ENCODE measurements at regions not wholly inside any gene's neighbourhood (a gene's known extent, or its start where the extent isn't known, plus 50 kb on each side); places are given as distances from the start of the nearest gene placed in this dataset.

DNA sequence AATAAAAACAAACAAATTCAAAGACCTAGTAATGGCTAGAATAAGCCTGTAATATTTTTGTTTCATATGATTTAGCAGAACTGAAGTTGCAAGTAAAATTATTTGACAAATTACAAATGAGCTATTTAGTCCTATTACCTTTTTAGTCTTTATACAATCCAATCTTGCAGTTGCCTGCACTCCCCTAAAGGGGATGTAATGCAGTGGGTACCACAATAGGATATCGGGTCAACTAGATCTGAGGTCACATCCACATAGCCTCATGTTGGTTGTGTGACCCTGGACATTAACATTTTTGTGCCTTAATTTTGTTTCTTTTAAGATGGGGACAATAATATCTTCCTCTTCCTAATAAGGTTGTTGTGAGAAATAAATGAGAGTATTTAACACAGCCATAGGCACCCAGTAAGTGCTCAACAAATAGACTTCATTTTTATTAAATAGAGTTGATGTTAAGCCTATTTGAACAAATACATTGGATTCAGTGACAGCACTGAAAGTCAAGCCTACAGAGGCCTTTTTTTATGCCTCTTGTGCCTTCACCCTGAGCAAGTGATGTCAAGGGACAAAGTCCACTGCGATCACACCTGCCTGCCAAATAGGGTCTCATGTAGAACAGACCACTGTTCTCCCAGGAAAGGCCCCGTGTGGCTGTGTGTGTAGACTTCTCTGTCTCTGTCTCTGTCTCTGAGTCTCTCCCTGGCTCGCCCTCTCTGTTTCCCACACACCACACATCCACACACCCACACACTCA, 124.8 kb downstream of the EVX1 start:
- no peak for DNase-seq

DNA sequence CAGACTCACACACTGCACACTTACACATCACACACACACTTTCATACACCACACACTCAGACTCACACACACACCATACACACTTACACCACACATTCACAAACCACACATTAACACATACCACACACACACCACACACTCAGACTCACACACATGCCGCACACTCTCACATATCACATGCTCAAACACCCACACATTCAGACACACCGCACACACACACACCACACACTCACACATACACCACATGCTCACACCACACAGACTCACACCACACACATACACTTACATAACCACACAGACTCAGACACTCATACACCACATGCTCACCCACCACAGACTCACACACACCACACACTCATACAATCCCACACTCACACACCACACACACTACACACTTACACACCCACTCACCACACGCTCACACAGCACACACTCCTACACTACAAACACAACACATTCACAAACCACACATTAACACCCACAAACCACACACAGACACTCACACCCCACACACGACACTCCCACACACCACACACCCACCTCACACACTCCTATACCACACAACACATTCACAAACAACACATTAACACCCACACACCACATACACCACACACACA, 125.4 kb downstream of the EVX1 start:
- DNase-seq, result no peak

DNA sequence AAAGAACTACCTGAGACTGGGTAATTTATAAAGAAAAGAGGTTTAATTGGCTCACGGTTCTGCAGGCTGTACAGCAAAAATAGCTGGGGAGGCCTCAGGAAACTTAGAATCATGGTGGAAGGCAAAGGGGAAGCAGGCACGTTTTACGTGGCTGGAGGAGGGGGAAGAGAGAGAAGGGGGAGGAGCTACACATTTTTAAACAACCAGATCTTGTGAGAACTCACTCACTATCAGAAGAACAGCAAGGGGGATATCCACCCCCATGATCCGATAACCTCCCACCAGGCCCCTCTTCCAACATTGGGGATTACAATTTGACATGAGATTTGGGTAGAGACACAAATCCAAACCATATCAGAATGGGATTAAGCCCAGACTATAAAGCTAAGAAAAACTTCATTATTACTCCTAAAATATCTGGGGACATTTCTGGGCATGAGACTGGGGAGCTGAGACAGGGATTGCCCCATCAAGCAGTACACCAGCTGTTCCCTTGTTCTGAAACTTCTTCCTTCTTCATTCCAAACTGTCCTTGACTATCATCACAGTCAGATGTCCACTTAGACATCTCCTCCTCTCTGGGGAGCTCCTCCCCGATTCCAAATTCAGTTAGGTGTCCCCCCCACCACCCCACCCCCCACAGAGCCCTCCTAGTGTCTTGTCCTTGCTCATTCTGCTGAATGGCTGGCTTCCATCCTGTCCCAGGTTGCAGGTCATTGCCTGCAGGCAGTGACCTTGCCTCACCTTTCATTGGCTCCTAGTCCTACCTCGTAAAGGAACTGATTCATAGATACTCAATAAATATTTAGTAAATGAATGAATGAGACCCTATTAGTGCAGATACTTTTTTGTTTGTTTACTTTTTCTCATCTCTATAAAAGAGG, 132.6 kb downstream of the EVX1 start:
- no peak for DNase-seq

DNA sequence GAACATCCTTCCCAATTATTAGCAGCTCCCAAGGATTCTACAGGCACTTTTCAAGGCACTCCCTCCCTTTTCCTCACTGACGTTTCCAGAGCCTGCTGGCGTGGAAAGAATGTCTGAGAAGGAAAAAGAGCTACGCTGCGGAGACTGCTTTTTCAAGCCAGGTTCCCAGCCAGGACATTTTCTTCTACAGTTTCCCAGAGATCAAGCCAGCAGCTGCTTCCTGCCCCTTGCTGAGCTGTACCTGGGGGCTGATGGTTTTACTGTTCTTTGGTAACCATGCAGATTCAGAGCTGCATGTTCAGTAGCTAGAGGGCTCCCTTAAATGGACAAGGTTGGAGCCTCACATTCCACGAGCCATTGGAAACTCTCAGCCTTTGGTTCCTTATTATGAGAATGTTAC, 133.4 kb downstream of the EVX1 start:
- DNase-seq, result peak; percentile 39

DNA sequence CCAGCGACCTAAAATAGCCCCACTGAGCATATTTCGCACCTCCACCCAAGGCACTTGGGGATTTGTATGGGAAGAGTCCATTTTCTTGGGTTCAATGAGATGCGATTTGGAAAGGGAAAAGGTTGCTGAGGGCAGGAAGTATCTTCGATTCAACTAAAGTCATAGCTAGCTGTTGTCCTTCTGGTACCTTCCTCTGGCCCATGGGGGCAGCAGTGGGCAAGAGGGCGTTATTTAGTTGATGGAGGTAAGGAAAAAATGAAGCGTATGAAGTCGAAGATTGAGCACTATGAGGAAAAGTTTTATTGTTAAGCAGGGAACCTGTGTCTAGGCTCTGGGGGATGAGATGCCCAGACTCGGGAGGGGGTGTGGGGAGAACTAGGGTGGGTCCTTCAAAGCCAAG, 135.4 kb downstream of the EVX1 start:
- no peak for DNase-seq

DNA sequence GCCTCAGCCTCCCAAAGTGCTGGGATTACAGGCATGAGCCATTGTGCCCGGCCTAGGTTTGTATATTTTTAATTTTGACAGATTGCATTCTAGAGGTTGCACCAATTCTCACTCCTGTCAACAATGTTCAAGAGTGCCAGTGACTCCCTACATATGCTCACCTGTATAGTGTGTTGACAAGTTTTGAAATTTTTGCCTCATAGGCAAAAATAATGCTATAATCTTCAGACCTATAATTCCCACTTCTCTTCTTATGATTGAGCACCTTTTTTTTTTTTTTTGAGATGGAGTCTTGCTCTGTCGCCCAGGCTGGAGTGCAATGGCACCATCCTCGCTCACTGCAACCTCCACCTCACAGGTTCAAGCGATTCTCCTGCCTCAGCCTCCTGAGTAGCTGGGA, 139.7 kb downstream of the EVX1 start:
- no peak for DNase-seq

DNA sequence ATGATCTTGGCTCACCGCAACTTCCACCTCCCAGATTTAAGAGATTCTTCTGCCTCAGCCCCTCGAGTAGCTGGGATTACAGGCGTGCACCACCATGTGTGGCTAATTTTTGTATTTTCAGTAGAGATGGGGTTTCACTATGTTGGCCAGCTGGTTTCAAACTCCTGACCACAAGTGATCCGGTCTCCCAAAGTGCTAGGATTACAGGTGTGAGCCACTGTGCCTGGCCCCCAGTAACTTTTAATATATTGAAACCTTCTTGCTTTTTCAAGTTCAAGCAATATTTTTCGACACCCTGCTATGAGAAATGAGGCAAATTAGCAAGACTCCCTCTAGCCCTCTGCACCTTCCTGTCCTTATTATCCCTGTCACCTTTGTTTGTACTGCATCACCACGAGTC, 144.0 kb downstream of the EVX1 start:
- no peak for DNase-seq

DNA sequence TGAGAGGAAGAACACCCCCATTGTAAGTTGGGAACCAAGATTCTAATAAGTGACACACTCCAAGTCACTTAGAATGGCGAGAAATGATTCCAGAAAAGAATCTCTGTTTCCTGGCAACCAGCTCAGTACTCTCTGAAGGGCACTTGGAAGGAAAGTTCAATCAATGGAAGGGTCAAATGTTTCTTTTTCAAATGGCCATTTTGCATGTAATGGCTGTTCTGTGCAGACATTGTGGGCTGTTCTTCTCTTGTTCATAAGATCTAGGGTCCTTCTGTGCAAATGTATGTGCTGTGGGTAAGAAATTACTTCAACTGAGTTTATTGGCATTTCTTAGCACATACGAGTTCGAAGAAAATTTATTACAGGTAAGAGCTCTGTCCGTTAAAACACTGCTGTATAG, 145.3 kb downstream of the EVX1 start:
- no peak for DNase-seq

DNA sequence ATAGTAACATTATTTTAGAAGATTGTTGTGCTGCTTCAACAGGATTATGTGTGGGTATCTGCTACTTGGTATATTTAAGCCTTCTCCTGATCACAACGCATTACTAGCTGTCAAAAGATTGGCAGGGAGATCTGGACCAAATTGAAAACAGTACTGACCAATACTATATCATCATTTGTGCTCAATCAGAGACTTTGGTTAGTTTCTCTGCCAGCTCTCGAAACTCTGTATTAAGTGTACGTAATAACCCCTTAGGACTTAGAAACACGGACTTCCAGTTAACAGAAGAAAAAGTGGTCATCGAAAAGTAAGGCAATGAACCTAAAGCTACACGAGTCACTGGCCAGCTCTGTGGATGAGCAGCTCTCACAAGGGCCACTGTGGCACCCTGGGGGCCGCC, 146.0 kb downstream of the EVX1 start:
- DNase-seq, result no peak

DNA sequence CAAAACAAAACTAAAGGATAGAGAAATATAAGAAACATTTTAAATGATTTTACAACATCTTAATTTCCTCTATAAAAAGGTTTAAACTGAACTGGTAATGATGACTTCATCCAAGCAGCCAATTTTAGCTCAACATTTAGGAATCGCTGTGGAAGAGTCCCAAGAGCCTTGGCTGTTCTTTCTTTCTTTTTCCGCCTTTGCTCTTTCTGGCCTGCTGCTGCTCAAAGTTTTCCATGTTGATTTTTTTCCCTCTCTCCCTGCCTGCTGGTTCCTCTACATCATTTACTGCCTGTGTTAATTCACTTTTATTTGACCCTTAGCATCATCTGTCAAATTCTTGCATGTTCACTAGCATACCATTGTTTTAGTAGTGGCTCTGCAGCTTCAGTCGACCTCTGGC, 146.9 kb downstream of the EVX1 start:
- DNase-seq, result peak; percentile 66

DNA sequence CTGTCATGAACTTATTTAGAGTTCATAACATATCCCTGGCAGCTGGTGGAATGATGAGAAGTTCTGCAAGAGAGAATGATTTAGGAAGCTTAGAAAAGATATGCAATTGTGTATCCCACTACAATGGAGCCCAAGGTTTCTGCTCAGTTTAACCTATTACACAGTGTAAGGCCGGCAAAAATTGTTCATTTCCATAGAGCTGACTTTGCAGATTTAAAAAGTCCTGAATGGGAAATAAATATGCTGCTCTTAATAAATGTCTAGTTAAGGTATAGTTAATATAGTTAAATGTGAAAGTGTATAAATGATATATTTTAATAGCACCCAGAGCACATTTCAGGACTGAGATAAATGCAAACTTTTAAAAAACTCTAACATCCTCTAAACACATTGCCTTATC, 149.9 kb downstream of the EVX1 start:
- no peak for DNase-seq

DNA sequence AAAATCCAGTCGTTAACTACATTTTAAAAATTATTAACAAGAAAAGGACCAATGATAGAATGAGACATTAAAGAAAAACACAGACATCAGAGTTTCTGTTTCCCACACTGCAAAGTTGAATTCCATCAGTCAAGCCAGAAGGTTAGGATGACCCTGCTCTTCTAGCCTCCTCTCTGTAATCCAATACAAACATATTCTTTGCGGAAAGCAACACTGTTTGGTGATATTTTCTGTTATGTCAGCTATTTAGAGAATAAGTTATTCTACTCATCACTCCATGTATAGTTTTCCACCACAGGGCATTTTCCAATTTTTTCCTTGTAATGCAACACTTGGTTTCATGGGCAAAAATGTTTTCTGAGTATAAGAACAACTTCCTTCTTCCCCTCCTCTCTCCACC, 152.3 kb downstream of the EVX1 start:
- no peak for DNase-seq

DNA sequence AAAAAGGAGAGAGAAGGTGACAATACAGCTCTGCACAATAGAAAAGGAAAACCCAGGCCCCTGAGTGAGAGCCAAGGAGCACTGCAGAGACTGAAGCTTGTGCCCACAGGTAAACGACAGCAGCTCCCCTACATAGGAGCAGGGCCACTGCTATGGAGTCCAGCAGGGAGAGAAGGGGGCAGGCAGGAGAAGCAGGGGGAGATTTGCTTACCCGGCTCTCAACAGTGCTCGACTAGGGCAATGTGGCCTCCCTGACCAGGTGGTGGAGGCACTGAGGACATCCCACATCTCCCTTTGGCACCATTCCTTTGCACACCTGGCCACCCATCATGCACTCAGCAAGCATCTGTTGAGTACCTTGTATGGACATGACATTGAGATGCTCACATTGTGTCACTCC, 153.0 kb downstream of the EVX1 start:
- no peak for DNase-seq

DNA sequence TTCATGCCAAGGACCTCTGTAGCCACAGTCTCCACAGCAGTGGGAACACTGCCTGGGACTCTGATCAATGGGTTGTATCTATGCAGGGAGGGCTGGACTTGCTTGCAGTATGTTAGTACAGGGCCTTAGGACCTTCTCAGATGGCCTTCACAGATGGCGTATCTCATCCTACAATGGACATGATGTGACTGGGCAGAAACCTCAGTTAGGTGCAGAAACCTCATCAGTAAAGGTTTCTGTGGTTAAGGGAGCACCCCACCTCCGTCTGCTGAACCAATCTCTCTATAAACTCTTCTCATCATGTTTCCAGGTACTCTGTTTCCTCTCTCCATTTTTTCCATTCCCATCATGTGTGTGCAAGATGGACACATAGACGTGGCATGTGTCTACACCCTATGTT, 154.9 kb downstream of the EVX1 start:
- no peak for DNase-seq

DNA sequence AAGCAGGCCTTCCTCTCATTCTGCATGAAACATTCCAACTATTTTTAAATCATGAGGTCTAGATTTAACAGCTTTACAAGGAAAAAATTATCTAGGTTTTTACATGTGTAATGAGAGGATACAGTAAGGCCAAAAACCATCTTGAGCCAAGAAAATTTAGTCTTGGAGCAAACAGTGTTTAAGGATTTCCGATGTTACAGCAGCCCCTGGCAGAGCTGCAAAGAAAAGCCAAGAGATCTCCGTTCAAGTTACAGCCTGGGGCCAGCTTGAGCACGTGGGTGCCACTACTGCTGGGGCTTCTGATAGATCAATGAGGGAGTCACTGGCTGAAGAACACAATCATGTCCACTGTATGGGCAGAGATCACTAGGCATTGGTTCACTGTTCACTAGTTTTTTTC, 156.2 kb downstream of the EVX1 start:
- peak; percentile 39 for DNase-seq

DNA sequence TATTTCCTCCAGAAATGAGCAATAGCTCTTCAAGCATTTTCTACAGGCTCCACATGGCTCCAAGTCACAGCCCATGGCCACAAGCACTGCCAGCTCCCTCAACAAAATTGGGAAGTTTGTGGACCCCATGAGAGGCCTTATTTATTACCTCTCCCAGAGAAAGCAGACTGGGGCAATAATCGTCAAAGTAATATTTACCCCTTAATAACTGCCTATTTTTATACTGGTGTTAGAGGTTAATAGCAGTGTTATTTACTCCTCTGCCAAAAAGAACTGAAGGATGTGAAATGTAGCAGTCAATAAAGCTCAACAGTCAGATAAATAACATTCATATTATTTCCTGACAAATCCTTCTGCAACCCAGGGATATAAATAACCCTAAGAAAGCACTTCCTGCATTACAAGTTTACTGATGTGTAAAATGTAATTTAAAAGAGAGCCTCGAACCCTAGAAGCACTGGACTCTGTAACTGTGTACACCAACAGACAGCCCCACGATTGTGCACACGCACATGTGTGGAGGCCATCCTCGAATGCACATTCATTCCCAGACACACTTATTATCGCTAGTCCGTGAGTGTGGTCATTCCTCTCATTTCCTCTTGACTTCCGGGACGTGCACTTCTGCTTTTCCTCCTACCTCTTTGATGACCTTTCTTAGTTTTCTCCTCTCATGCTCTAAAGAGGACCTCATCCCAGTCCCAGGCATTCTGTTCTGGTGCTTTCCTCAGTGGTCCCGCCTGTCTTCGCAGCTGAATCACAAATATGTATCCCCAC, 157.4 kb downstream of the EVX1 start:
- DNase-seq, result no peak

DNA sequence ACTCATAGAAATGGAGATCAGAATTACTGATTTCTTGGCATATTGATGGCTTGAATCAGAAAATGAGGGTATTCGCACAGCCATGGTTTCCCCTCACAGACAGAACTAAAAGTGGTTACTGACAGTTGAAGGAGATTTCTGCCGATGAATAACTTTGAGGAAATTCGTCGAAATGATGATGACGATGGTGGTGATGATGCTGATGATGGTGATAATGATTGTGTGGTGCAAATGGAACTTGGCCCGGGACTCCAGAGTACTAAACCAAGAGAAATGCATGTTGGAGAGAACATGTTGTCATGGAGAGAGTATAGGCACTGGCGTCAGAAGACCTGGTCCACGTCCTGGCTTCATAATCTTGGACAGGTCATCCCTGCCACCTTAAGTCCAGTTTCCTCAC, 163.2 kb downstream of the EVX1 start:
- DNase-seq, result no peak

DNA sequence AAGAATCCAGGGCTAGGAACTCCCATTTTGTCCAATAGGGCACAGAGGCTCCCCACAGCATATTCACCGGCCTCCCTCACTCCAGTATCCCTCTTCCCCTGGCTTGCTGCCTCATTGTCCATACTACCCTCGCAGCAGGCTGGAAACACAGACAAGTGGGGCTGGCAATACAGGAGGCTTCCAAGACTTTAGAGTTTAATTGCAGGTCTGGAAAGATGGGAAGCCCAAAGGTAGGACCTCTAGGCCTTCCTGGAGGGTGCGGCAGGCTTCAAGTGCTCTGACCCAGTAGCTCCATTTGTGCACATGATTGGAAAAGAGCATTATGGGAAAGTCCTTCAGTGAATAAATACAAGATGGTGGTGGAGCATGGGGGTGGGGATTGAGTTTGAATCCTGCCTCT, 166.7 kb downstream of the EVX1 start:
- no peak for DNase-seq

DNA sequence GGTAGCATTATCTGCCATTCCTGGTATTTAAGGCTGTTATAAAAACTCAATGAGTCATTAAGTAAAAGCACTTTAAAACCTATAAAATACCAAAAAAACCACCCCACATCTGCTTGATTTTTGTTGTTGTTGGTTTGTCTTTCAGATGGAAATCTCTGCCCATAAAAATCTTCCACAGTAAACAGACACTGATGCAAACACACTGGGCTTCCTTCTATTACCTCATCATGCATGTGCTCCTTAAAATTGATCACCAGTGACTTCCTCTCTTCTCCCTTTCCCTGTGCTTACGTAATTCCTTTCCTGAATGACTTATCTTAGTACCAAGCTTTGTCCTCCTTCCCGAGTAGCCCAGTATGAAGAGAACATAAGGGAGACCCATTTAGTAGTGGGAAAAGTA, 167.2 kb downstream of the EVX1 start:
- no peak for DNase-seq

DNA sequence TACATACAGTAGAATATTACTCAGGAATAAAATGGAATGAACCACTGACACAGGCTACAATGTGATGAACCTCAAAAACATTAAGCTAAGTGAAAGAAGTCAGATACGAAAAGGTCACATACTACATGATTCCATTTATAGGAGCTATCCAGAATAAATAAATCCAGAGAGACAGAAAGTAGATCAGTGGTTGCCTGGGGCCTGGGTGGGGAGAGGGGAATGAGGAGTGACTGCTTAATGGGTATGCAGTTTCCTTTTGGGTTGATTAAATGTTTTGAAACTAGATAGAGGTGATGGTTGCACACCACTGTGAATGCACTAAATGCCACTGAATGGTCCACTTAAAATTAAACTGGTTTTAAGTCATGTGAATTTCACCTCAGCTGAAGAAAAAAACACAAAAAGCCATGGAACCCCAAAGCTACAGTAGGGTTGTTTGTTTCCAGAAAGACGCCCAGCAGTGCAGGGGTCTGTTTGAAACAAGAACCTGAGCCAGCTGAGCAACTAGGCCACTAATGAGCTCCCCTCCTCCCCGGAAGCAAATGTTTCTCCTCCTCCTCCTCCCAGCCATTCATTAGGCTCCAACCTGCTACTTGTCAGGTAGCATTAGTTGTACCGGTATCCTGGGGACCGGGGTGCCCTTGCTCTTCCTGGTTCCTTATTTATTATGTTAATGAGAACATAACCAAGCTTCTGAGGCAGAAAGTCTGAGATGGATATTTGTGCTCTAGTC, 168.4 kb downstream of the EVX1 start:
- DNase-seq, result no peak

DNA sequence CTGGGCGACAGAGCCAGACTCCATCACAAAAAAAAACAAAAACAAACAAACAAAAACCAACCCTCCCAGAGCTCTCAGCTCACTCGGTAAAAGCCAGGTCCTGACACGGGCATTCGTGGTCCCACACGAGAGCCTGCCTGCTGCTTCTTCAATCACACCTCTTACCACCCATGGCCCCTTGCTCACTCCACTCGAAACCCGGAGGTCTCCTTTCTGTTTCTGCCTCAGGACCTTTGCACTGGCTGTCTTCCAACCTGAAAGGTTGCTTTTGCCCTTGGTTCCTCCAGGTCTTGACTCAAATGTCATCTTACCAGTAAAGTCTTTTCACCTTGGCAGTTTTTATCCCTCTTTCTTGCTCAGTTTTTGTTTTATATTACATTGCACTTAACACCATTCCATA, 169.6 kb downstream of the EVX1 start:
- DNase-seq, result no peak

DNA sequence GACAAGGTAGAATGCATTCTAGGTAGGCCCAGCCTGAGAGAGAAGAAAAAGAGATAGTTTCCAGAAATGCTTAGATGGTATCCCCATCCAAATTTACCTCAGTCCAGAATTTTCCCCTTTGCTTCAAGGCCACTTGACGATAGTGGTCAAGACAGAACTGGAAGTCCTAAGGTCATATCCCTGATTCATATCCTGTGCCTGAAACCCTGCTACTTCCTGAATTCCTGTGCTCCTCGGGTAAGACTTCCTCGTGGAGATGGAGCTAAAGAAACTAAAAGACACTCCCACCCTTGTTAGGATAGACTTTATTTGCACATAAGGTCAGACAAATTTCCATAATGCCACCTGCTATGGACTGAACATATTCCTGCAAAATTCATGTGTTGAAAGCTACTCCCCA, 175.9 kb downstream of the EVX1 start:
- no peak for DNase-seq
